ENCODE measurements at regions not wholly inside any gene's neighbourhood (a gene's known extent, or its start where the extent isn't known, plus 50 kb on each side); places are given as distances from the start of the nearest gene placed in this dataset.

GRCh38 chr10:83166344-83166743, 973.0 kb upstream of the GHITM start:
- no peak for DNase-seq

- DNase-seq: no peak
Measured at GRCh38 chr10:83167081-83167480, 972.2 kb upstream of the GHITM start.

- no peak for DNase-seq
Measured at GRCh38 chr10:83176901-83177300, 962.4 kb upstream of the GHITM start.

GRCh38 chr10:83178526-83178925, 960.8 kb upstream of the GHITM start:
- no peak for DNase-seq

GRCh38 chr10:83179371-83179770, 959.9 kb upstream of the GHITM start:
- DNase-seq: no peak

GRCh38 chr10:83182076-83182475, 957.2 kb upstream of the GHITM start:
- DNase-seq: peak; percentile 23

- DNase-seq: peak; percentile 3
Measured at GRCh38 chr10:83184641-83185040, 954.7 kb upstream of the GHITM start.

- DNase-seq: no peak
Measured at GRCh38 chr10:83190614-83191013, 948.7 kb upstream of the GHITM start.

GRCh38 chr10:83193026-83193425, 946.3 kb upstream of the GHITM start:
- DNase-seq: no peak

- no peak for DNase-seq
Measured at GRCh38 chr10:83195021-83195420, 944.3 kb upstream of the GHITM start.

- no peak for DNase-seq
Measured at GRCh38 chr10:83199374-83199773, 939.9 kb upstream of the GHITM start.

- no peak for DNase-seq
Measured at GRCh38 chr10:83205861-83206260, 933.4 kb upstream of the GHITM start.

- peak; percentile 47 for DNase-seq
Measured at GRCh38 chr10:83212632-83213334, 926.5 kb upstream of the GHITM start.

- no peak for DNase-seq
Measured at GRCh38 chr10:83214136-83214535, 925.2 kb upstream of the GHITM start.

- DNase-seq: no peak
Measured at GRCh38 chr10:83218205-83218604, 921.1 kb upstream of the GHITM start.

GRCh38 chr10:83222300-83222699, 917.0 kb upstream of the GHITM start:
- no peak for DNase-seq

GRCh38 chr10:83222832-83223742, 916.2 kb upstream of the GHITM start:
- DNase-seq: no peak

GRCh38 chr10:83225781-83226180, 913.5 kb upstream of the GHITM start:
- no peak for DNase-seq

GRCh38 chr10:83229991-83230390, 909.3 kb upstream of the GHITM start:
- no peak for DNase-seq

- DNase-seq: no peak
Measured at GRCh38 chr10:83233691-83234090, 905.6 kb upstream of the GHITM start.

- no peak for DNase-seq
Measured at GRCh38 chr10:83248106-83248631, 891.1 kb upstream of the GHITM start.

- no peak for DNase-seq
Measured at GRCh38 chr10:83250396-83250795, 888.9 kb upstream of the GHITM start.

GRCh38 chr10:83252169-83252568, 887.1 kb upstream of the GHITM start:
- no peak for DNase-seq

GRCh38 chr10:83252596-83252995, 886.7 kb upstream of the GHITM start:
- DNase-seq: no peak
